ENCODE measurements at regions not wholly inside any gene's neighbourhood (a gene's known extent, or its start where the extent isn't known, plus 50 kb on each side); places are given as distances from the start of the nearest gene placed in this dataset.

GRCh38 chr1:235013512-235013911 is 115.1 kb downstream of the TOMM20 start:
- no peak overlapping the region for H3K9ac ChIP-seq (ENCODE audit: low read length)
- no peak overlapping the region for H3K4me2 ChIP-seq (ENCODE audit: low read length)
- no peaks in the 10 kb centered on the region for H3K27me3 ChIP-seq (ENCODE audit: insufficient read depth, low read depth, low read length)
- H2AFZ ChIP-seq (ENCODE audit: low read depth, low read length): no peak overlapping the region
- TF ChIP-seq MXI1 (conservative IDR thresholded peaks at IDR 0.05; ENCODE audit: poor library complexity, severe bottlenecking) (no peak), POLR2AphosphoS5 (IDR thresholded peaks at IDR 0.05) (no peak), SMC3 (conservative IDR thresholded peaks at IDR 0.05; ENCODE audit: poor library complexity) (no peak), RAD21 (conservative IDR thresholded peaks at IDR 0.05) (no peak), CTCF (IDR thresholded peaks at IDR 0.05; ENCODE audit: poor library complexity, severe bottlenecking) (no peak)
- H3K27ac ChIP-seq (ENCODE audit: low read length): no peak overlapping the region
- H3K36me3 ChIP-seq (ENCODE audit: insufficient read depth, low read length): no peaks in the 10 kb centered on the region
- H3K79me2 ChIP-seq (replicated peaks; ENCODE audit: insufficient read depth, low read length): no peaks in the 10 kb centered on the region
- no peaks in the 10 kb centered on the region for H3K9me2 ChIP-seq (ENCODE audit: insufficient read depth, low read length)
- no peaks in the 10 kb centered on the region for H4K20me1 ChIP-seq (ENCODE audit: insufficient read depth)
- no peaks in the 10 kb centered on the region for H3F3A ChIP-seq (ENCODE audit: insufficient read depth, low read length, poor library complexity, severe bottlenecking)
- H3K4me3 ChIP-seq (ENCODE audit: low read length): no peak overlapping the region
- no peaks in the 10 kb centered on the region for H3K9me3 ChIP-seq (ENCODE audit: low read length)

- H3K36me3 ChIP-seq (ENCODE audit: insufficient read depth, low read length): no peaks in the 10 kb centered on the region
- TF ChIP-seq MXI1 (conservative IDR thresholded peaks at IDR 0.05; ENCODE audit: poor library complexity, severe bottlenecking): no peak
- TF ChIP-seq REST (IDR thresholded peaks at IDR 0.05; ENCODE audit: borderline replicate concordance): no peak
- no peak for TF ChIP-seq TAF1 (IDR thresholded peaks at IDR 0.05; ENCODE audit: low read depth)
- no peak for TF ChIP-seq EZH2 (IDR thresholded peaks at IDR 0.05; ENCODE audit: borderline replicate concordance, insufficient read depth, low read length, poor library complexity, severe bottlenecking)
- TF ChIP-seq RAD21 (conservative IDR thresholded peaks at IDR 0.05): no peak
- no peak for TF ChIP-seq CTCF (IDR thresholded peaks at IDR 0.05; ENCODE audit: poor library complexity, severe bottlenecking)
- no peak for TF ChIP-seq POLR2AphosphoS5 (IDR thresholded peaks at IDR 0.05)
- TF ChIP-seq EP300 (conservative IDR thresholded peaks at IDR 0.05; ENCODE audit: poor library complexity, severe bottlenecking): no peak
- TF ChIP-seq SMC3 (conservative IDR thresholded peaks at IDR 0.05; ENCODE audit: poor library complexity): no peak
- no peaks in the 10 kb centered on the region for H4K20me1 ChIP-seq (ENCODE audit: insufficient read depth)
- no peak overlapping the region for H2AFZ ChIP-seq (ENCODE audit: low read depth, low read length)
- H3F3A ChIP-seq (ENCODE audit: insufficient read depth, low read length, poor library complexity, severe bottlenecking): no peaks in the 10 kb centered on the region
- no peak overlapping the region for H3K27ac ChIP-seq (ENCODE audit: low read length)
- no peak overlapping the region for H3K4me2 ChIP-seq (ENCODE audit: low read length)
- H3K9me3 ChIP-seq (ENCODE audit: low read length): peaks cover under 1% of the 10 kb centered on the region
- no peaks in the 10 kb centered on the region for H3K9me2 ChIP-seq (ENCODE audit: insufficient read depth, low read length)
- H3K4me3 ChIP-seq (ENCODE audit: low read length): no peak overlapping the region
- no peaks in the 10 kb centered on the region for H3K79me2 ChIP-seq (replicated peaks; ENCODE audit: insufficient read depth, low read length)
- no peak overlapping the region for H3K9ac ChIP-seq (ENCODE audit: low read length)
- no peaks in the 10 kb centered on the region for H3K27me3 ChIP-seq (ENCODE audit: insufficient read depth, low read depth, low read length)
Observed at GRCh38 chr1:235012436-235013210, 116.0 kb downstream of the TOMM20 start.

Data from neural cell (in vitro differentiated cells).